Ascending aorta (tissue), 2 donors: ENCODE measurements at regions not wholly inside any gene's neighbourhood (a gene's known extent, or its start where the extent isn't known, plus 50 kb on each side); places are given as distances from the start of the nearest gene placed in this dataset.

ENCODE experiments used
- DNase-seq, 2 donors: peaks; one replicate each; pipeline ENCODE4 v3.0.0-alpha.2; 2019; ENCODE audit warnings: low spot score in 2 of 2
- H3K27ac ChIP-seq, 2 donors: fragments of 200-600 bp; sonication (generic); one replicate each; pipeline ENCODE4 v1.5.1; 2016 to 2017; ENCODE audit warnings: mild to moderate bottlenecking in 1 of 2
- H3K27me3 ChIP-seq: fragments of 200-600 bp; sonication (generic); one replicate; pipeline ENCODE4 v1.5.1; 2017
- H3K36me3 ChIP-seq, 2 donors: fragments of 200-600 bp; sonication (generic); one replicate each; pipeline ENCODE4 v1.5.1; 2016
- H3K4me1 ChIP-seq, 2 donors: fragments of 200-600 bp; sonication (generic); one replicate each; pipeline ENCODE4 v1.5.1; 2016 to 2017; ENCODE audit warnings: mild to moderate bottlenecking in 1 of 2
- H3K4me3 ChIP-seq, 2 donors: fragments of 200-600 bp; sonication (generic); one replicate each; pipeline ENCODE4 v1.5.1; 2016 to 2017; ENCODE audit warnings: mild to moderate bottlenecking in 1 of 2
- H3K9me3 ChIP-seq, 2 donors: fragments of 200-600 bp; sonication (generic); one replicate each; pipeline ENCODE4 v1.5.1; 2016
- CTCF ChIP-seq, 3 experiments: fragments of 200-600 bp in 2 of 3; fragments of 450-650 bp in 1 of 3; sonication (generic) in 2 of 3; IDR thresholded peaks; one replicate each; pipeline ENCODE4 v1.5.1; 2016 to 2019; ENCODE audit warnings: antibody characterized with exemption in 3 of 3, mild to moderate bottlenecking in 1 of 3, moderate library complexity in 1 of 3
- intact Hi-C: fragments of 100-400 bp; cut with DNase I; formaldehyde crosslinking; loops from one replicate; pipeline ENCODE4 v1.15.1; 2023

GRCh38 chr2:139963863-139964355 is 1183.7 kb upstream of the NXPH2 start:
- no peak for DNase-seq
- H3K4me3 ChIP-seq: no peak overlapping the region
- H3K36me3 ChIP-seq: no peaks in the 10 kb centered on the region
- TF ChIP-seq CTCF (IDR thresholded peaks at IDR 0.05): no peak
- no peaks in the 10 kb centered on the region for H3K9me3 ChIP-seq
- intact Hi-C loops: no loop called here
- no peaks in the 10 kb centered on the region for H3K27me3 ChIP-seq
- H3K27ac ChIP-seq: no peak overlapping the region
- no peaks in the 10 kb centered on the region for H3K4me1 ChIP-seq

- no peaks in the 10 kb centered on the region for H3K36me3 ChIP-seq
- no peaks in the 10 kb centered on the region for H3K9me3 ChIP-seq
- H3K4me1 ChIP-seq: no peaks in the 10 kb centered on the region
- no peak for TF ChIP-seq CTCF (IDR thresholded peaks at IDR 0.05)
- DNase-seq: no peak
- H3K27ac ChIP-seq: no peak overlapping the region
- no peaks in the 10 kb centered on the region for H3K27me3 ChIP-seq
- no peak overlapping the region for H3K4me3 ChIP-seq
- intact Hi-C loops: no loop called here
Observed at GRCh38 chr2:139949242-139949972, 1169.2 kb upstream of the NXPH2 start.

DNA sequence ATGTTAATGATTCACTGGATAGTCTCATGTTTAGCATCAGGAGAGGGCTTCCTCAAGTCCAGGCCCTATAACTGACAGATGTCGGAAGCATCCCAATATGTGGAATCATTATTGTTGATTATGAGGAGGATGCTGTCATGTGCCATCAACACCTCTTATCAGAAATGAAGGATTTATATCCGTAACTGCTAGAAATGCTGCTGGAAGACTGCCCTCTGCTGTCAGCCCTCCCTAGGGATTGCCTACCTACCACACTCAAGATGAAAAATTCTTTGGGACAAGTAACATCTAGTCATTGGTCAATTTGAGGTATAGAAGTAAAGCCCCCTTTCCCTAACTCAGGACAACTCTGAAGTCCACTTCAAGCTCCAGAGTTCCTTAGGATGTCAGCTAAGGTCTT is 1166.5 kb upstream of the NXPH2 start:
- no peaks in the 10 kb centered on the region for H3K4me1 ChIP-seq
- no peaks in the 10 kb centered on the region for H3K9me3 ChIP-seq
- no peak for DNase-seq
- no peaks in the 10 kb centered on the region for H3K27me3 ChIP-seq
- H3K36me3 ChIP-seq: no peaks in the 10 kb centered on the region
- TF ChIP-seq CTCF (IDR thresholded peaks at IDR 0.05): no peak
- H3K27ac ChIP-seq: no peak overlapping the region
- H3K4me3 ChIP-seq: no peak overlapping the region
- intact Hi-C loops: no loop called here

- no peak overlapping the region for H3K27ac ChIP-seq
- no peaks in the 10 kb centered on the region for H3K9me3 ChIP-seq
- no peaks in the 10 kb centered on the region for H3K36me3 ChIP-seq
- no peak for DNase-seq
- H3K4me3 ChIP-seq: no peak overlapping the region
- no peaks in the 10 kb centered on the region for H3K4me1 ChIP-seq
- H3K27me3 ChIP-seq: no peaks in the 10 kb centered on the region
- intact Hi-C loops: no loop called here
- TF ChIP-seq CTCF (IDR thresholded peaks at IDR 0.05): no peak
Observed at GRCh38 chr2:139940686-139941085, 1160.5 kb upstream of the NXPH2 start.

GRCh38 chr2:139925903-139926302 is 1145.7 kb upstream of the NXPH2 start:
- Histone ChIP-seq H3K4me1 (no peaks in the 10 kb centered on the region), H3K27me3 (no peaks in the 10 kb centered on the region), H3K4me3 (no peak overlapping the region), H3K36me3 (no peaks in the 10 kb centered on the region), H3K9me3 (no peaks in the 10 kb centered on the region), H3K27ac (no peak overlapping the region)
- DNase-seq: no peak
- no peak for TF ChIP-seq CTCF (IDR thresholded peaks at IDR 0.05)
- intact Hi-C loops: no loop called here
